ENCODE measurements at regions not wholly inside any gene's neighbourhood (a gene's known extent, or its start where the extent isn't known, plus 50 kb on each side); places are given as distances from the start of the nearest gene placed in this dataset.
"Not testable (repeated sequence)": the region's sequence is repeated elsewhere in the genome, so short reads cannot be mapped to it uniquely, and the experiment has no call there.

DNA sequence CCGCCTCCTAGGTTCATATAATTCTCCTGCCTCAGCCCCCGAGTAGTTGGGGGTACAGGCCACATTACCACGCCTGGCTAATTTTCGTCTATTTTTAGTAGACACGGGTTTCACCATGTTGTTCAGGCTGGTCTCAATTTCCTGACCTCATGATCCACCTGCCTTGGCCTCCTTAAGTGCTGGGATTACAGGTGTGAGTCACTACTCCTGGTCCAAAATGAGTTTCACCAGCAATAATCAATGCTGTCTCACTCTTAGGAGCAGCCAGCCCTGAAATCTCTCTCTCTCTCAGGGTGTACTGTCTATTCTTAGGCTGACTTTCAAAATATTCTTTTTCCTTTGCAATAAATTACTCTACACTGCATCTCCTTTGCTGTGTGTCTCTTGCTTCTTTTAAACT, 177.5 kb upstream of the HSFY2 start:
- no peak for DNase-seq (ENCODE audit: low read depth)

DNA sequence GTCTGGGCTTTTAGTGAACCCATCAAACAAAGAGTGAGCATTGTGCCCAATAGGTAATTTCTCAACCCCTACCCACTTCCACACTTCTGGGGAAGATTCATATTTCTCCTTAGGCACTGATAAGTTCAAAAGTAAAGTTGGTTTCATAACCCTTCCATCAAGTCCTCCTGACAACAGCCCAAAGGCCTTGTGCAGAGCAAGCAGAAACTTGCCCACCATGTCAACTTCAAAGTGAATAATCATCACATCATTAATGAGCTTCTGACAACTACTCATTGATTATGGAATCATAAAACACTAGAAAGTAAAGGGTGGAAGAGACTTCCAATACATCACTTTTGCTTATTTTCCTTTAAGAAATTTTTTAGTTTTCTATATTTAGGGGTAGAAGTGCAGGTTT, 163.3 kb upstream of the HSFY2 start:
- DNase-seq (ENCODE audit: low read depth) = no peak

DNA sequence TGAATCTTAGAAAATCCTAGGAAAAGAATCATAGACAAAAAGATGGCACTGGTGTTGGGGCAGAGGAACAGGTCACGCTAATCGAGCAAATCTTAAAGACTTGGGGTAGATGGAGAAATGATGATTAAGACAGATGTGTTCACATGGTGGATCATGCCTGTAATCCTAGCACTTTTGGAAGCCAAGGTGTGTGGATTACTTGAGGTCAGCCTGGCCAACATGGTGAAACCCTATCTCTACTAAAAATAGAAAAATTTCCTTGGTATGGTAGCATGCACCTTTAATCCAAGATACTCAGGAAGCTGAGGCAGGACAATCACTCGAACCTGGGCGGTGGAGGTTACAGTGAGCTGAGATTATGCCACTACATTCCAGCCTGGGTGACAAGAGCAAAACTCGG, 145.7 kb upstream of the HSFY2 start:
- DNase-seq (ENCODE audit: low read depth) = no peak

DNA sequence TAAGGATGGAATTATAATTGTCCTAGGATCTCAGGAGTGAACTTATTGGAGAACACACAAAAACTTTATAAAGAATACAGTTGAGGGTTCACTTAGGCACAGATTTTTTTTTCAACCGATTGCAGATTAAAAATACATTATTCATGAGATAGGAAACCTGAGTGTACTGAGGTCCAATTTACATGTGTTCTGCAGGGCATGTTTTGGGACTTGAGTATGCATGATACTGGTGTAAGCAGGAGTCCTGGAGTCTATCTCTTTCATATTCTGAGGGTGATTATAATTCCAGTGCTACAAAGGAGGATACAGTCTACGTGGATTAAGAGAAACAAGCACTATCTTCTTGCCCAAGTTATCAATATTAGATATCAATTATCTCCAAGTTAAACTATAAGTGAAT, 139.3 kb upstream of the HSFY2 start:
- no peak for DNase-seq (ENCODE audit: low read depth)

DNA sequence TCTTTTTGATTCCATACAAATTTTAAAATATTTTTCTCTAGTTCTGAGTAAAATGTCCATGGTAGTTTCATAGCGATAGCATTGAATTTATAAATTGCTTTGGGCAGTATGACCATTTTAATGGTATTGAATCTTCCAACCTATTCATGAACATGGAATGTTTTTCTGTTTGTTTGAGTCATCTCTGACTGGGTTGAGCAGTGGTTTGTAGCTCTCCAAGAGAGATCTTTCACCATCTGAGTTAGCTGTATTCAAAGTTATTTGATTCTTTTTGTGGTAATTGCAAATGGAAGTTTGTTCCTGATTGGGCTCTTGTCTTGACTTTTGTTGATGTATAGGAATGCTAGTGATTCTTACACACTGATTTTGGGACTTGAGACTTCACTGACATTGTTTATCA, 136.3 kb upstream of the HSFY2 start:
- peak; percentile 6 for DNase-seq (ENCODE audit: low read depth)

DNA sequence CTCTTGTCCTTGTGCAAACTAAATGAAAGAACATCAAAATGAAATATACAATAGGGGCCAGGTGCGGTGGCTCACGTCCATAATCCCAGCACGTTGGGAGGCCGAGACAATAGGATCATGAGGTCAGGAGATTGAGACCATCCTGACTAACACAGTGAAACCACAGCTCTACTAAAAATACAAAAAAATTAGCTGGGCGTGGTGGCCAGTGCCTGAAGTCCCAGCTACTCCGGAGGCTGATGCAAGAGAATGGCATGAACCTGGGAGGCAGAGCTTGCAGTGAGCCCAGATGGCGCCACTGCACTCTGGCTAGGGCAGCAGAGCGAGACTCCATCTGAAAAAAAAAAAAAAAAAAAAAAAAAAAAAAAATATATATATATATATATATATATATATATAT, 132.7 kb upstream of the HSFY2 start:
- peak; percentile 33 for DNase-seq (ENCODE audit: low read depth)

DNA sequence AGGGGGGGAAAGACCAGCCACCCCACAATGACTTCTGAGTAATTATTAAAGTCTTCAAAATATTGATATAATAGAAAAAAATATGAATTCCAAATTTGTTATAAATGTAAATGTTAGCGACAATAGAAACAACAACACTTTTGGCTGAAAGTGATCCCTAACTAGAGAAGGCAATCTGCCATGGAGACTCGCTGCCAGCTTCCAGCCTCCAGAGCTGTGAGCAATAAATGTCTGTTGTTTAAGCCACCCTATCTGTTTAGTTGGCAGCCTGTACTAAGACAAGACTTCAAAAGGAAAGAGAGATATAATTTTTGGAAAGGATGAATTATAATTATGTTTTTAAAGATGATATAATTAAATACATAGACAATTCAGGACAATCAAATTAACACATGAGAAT, 130.8 kb upstream of the HSFY2 start:
- no peak for DNase-seq (ENCODE audit: low read depth)

DNA sequence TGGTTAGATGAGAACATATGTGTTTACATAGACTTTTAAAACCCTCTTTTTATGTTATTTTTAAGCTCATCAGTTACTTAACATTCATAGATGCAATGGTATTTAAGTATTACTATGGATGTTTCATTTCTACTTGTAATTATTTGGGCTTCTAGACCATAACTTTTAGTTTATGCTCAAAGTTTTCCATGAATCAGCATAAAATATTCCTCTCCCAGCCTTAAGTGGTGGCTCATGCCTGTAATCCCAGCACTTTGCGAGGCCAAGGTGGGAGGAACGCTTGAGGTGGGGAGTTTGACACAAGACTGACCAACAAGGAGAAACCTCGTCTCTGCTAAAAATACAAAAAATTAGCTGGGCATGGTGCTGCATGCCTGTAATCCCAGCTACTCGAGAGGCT, 118.5 kb upstream of the HSFY2 start:
- no peak for DNase-seq (ENCODE audit: low read depth)

DNA sequence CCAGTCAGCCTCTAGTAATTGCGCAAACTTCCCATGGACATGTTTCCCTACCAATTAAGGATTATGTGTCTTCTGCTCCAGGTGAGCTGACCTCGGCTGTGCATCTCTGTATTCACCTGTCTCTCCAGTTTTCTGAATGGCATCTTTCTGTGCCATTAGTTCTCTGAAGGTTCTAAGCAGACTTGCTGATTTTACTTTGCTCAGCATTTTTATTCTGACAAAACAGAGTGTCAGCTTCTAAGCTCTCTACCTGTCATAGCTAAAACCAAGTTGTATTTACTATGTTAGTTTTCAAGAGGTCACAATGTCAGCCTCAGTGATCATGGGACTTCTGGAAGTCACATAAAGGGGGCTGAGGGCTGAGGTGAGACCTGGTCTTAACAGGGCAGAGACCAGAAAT, 116.0 kb upstream of the HSFY2 start:
- DNase-seq (ENCODE audit: low read depth) = no peak

DNA sequence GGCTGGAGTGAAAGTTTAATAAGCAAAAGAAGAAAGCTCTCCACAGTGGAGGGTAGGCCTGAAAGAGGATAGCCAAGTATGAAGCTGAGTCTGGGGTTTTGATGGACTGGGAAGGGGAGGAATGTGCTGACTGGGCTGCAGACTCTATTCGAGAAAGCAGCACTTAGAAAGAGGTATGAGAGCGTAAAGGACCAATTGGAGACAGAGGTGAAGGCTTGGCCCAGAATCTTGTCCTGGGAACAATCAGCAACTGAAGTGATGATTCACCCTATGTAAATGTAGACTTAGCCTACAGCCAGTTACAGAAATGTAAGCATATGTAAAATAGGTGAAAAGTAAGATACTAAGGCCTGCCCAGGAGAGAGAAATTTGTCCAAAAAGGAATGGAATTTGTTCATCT, 111.2 kb upstream of the HSFY2 start:
- DNase-seq (ENCODE audit: low read depth) = peak; percentile 39

DNA sequence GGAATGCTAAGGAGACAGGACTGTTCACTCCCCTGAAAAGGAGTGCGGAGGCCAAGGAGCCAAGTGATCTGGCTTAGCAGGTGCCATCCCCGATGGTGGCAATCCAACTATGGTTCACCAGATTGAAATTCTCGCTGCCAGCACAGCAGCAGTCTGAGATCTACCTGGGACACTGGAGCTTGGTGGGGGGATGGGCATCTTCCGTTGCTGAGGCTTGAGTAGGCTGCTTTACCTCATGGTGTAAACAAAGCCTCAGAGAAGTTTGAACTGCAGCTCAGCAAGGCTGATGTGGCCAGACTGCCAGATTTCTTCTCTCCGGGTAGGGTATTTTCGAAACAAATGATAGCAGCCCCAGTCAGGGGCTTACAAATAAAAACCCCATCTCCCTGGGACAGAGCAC, 95.6 kb upstream of the HSFY2 start:
- not testable (repeated sequence) for DNase-seq (ENCODE audit: low read depth)

DNA sequence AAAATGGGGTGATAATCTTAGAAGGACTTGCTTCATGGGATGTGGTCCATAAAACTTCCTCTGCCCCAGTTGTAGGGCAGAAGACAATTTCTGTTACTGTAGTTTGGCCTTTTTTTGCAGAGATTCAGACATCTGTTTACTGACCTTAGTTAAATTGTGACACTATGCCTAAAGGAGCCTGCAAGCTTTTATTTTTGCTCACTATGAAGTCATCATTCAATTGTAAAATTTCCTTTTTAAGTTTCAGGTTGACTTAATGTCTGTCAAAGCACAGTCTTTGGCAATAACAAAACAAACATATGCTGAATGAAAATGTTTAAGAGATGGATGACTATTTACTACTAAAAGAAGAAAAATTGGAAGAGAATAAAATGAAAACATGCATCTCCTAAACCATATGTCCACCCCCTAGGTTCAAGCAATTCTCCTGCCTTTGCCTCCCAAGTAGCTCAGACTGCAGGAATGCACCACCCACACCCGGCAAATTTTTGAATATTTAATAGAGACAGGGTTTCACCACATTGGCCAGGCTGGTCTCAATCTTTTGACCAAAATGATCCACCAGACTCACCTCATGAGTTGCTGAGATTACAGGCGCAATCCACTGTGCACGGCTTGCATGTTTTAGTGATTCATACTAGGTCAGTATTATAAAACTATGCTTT, 93.5 kb upstream of the HSFY2 start:
- not testable (repeated sequence) for DNase-seq (ENCODE audit: low read depth)

DNA sequence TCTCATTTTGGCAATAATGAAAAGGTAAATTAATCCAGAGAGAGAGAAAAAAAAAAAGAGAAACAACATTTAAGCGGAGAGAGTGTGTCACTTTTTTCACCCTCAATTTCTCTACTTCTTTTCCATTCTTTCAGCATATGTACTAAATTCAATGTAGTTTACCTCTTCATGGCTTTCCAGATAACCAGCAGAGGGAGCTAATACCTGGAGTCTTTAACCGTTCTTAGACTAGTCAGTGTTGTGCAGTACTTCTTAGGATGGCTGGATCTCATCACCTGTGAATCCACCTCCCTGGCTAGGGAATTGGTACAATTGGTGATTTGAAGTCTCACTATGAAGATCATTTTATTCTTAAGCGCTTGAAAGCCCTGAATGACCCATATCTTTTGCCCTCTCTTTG, 87.3 kb upstream of the HSFY2 start:
- not testable (repeated sequence) for DNase-seq (ENCODE audit: low read depth)

DNA sequence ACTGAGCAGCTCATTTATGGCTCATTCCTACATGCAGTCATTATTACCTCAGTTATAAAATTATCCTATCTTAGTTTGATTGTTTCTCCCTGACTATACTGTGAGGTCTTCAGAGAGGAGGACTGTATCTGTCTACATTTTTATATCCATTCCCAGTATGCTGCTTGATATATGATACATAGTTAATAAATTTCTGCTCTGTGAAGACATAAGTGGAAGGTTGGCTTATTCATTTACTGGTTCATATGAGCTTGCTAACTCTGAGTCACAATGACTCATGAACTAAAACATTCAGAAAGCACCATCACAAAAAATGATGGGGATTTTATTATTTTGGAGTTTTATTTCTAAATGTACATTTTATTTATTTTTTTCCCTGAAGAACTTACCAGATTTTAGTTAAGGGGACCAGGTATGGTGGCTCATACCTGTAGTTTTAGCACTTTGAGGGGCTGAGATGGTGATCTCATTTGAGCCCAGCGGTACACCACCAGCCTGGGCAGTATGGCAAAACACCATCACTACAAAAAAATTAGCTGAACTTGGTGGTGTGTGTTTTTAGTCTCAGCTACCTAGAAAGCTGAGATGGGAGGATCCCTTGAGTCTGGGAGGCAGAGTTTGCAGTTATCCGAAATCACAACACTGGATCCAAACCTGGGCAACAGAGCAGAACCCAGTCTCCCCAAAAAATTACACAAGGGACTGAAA, 85.1 kb upstream of the HSFY2 start:
- not testable (repeated sequence) for DNase-seq (ENCODE audit: low read depth)

DNA sequence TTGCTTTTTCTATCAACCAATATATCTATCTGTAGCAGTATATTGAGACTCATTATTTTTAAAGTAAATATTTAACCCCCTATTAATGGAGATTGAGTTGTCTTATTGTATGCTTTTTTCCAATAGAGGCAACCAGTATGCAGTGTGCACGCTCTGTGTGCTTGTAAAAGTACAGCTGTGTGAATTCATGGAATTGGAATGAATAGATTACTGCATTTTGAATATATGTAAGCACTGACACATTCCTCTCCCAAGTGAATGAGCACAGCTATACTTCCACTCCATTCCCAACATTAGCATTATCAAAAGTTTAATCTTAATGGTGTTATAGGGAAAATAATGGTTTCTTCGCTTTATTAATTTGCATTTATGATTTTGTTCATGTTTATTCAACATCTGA, 81.6 kb upstream of the HSFY2 start:
- DNase-seq (ENCODE audit: low read depth) = not testable (repeated sequence)

DNA sequence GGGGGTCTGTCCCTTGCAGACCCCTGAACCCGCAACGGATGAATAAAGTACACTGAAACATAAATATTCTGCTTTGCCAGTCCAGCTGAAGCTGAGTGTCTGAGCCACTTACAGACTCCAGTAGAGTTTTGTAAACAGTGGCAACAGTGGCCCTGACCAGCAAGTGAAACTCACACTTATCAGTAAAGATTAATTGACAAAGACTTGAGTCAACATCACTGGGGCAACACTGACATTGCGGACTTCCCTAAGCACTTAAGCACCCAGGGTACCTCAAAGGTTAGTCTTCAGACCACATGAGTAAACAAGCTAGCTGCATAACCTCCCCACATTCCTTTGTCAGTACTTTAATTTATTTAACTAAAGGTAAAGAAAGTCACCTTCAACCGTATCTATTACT, 79.8 kb upstream of the HSFY2 start:
- DNase-seq (ENCODE audit: low read depth) = not testable (repeated sequence)

DNA sequence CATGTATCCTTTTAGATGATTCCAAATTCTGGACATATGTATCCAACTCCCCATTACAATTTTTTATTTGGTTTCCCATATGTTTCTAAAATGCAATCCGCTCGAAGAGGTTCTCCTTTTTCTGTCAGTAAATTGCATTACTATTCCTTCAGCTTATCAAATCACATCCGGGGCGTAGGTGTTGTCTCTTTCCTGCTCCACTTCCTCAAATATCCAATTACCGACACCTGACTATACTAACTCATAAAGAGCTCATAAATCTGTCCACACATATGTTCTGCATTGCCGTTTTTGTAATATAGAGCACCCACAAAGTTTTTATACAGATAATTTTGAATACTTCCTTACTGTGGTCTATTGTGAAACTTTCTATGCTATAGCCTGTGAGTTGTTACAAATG, 63.1 kb upstream of the HSFY2 start:
- DNase-seq (ENCODE audit: low read depth) = not testable (repeated sequence)

Data from Daoy (cell line).